Testis (tissue), 2 donors: ENCODE measurements at regions not wholly inside any gene's neighbourhood (a gene's known extent, or its start where the extent isn't known, plus 50 kb on each side); places are given as distances from the start of the nearest gene placed in this dataset.

ENCODE experiments used
- CTCF ChIP-seq, 3 experiments: fragments of 450-650 bp in 2 of 3; fragments of 200-600 bp in 1 of 3; sonication (generic) in 1 of 3; IDR thresholded peaks; one replicate each; pipeline ENCODE4 v1.5.1; 2016 to 2019; ENCODE audit warnings: antibody characterized with exemption in 3 of 3, mild to moderate bottlenecking in 2 of 3, moderate library complexity in 1 of 3
- POLR2A ChIP-seq: fragments of 450-650 bp; IDR thresholded peaks from one replicate; pipeline ENCODE4 v1.6.1; 2017; ENCODE audit warnings: antibody characterized with exemption, mild to moderate bottlenecking, moderate library complexity

GRCh38 chrX:150119323-150119722, 181.0 kb upstream of the EOLA2 start:
- TF ChIP-seq CTCF (IDR thresholded peaks at IDR 0.05), result no peak
- TF ChIP-seq POLR2A, result no peak
